Lung (tissue), 11 donors: ENCODE measurements at regions not wholly inside any gene's neighbourhood (a gene's known extent, or its start where the extent isn't known, plus 50 kb on each side); places are given as distances from the start of the nearest gene placed in this dataset.

ENCODE experiments used
- ATAC-seq: fragments of 200-7000 bp; cut with Tn5 transposase; one replicate; pipeline ENCODE4 v1.9.1; 2020; ENCODE audit warnings: moderate number of reproducible peaks; ENCODE audit not compliant: insufficient read depth, low FRiP score
- DNase-seq, 3 donors: peaks; one replicate each; pipeline ENCODE4 v3.0.0-alpha.2; 2013 to 2017
- H3K27ac ChIP-seq, 2 donors: one replicate each; pipeline ENCODE4 v1.5.1; 2013; ENCODE audit warnings: mild to moderate bottlenecking in 2 of 2, moderate library complexity in 2 of 2, control low read depth in 1 of 2, inconsistent platforms in 1 of 2, low read depth in 1 of 2, low read length in 1 of 2
- H3K27me3 ChIP-seq, 3 donors: one replicate each; pipeline ENCODE4 v1.5.1; 2013; ENCODE audit warnings: low read length in 2 of 3; ENCODE audit not compliant: control insufficient read depth in 3 of 3, insufficient read depth in 3 of 3
- H3K36me3 ChIP-seq, 4 donors: one replicate each; pipeline ENCODE4 v1.5.1; 2013; ENCODE audit warnings: low read length in 4 of 4, mild to moderate bottlenecking in 1 of 4, moderate library complexity in 1 of 4; ENCODE audit not compliant: control insufficient read depth in 4 of 4, insufficient read depth in 4 of 4
- H3K4me1 ChIP-seq, 5 donors: one replicate each; pipeline ENCODE4 v1.5.1; 2013; ENCODE audit warnings: low read length in 5 of 5, mild to moderate bottlenecking in 2 of 5, moderate library complexity in 1 of 5; ENCODE audit not compliant: control insufficient read depth in 5 of 5, insufficient read depth in 5 of 5
- H3K4me3 ChIP-seq: one replicate; pipeline ENCODE4 v1.5.1; 2013; ENCODE audit warnings: mild to moderate bottlenecking, control low read depth, moderate library complexity
- H3K9ac ChIP-seq, 2 donors: one replicate each; pipeline ENCODE4 v1.5.1; 2013; ENCODE audit warnings: low read length in 2 of 2, control low read depth in 1 of 2; ENCODE audit not compliant: insufficient read depth in 1 of 2
- H3K9me3 ChIP-seq, 4 donors: one replicate each; pipeline ENCODE4 v1.5.1; 2013; ENCODE audit warnings: low read length in 3 of 4, mild to moderate bottlenecking in 1 of 4, moderate library complexity in 1 of 4; ENCODE audit not compliant: control insufficient read depth in 4 of 4, insufficient read depth in 3 of 4
- CTCF ChIP-seq: IDR thresholded peaks from 2 replicates; pipeline ENCODE4 v1.5.1; 2012; ENCODE audit warnings: mild to moderate bottlenecking; ENCODE audit errors: control extremely low read depth, extremely low read depth
- WGBS, 2 donors: extraction: QIAGEN DNeasy Blood & Tissue Kit; methylation state at CpG; one replicate each; pipeline ENCODE4 v1.1.7; 2013; 5-methylcytosine and 5-hydroxymethylcytosine counted together
- donor health status: control.
- donor health status: control.
- donor health status: Bipolar disorder and iron deficiency.
- donor health status: healthy.
- donor health status: DM: yes; HTN: yes; CAD: no.

- Histone ChIP-seq H3K27me3 (no peaks in the 10 kb centered on the region), H3K4me1 (peaks cover 0 to 23% (median 0%) of the 10 kb centered on the region in 5 donors), H3K4me3 (no peak overlapping the region), H3K36me3 (no peaks in the 10 kb centered on the region), H3K27ac (no peak overlapping the region), H3K9me3 (peaks cover 0 to 3% (median 0%) of the 10 kb centered on the region in 4 donors), H3K9ac (no peak overlapping the region)
- ATAC-seq, result no peak
- WGBS, 2 donors, result 83 to 89% methylated on average over 1 of the region's 1 CpG
- no peak for DNase-seq
- no peak for TF ChIP-seq CTCF
These were observed 253.3 kb downstream of the DMAC1 start for GRCh38 chr9:7546261-7546660.

- no peaks in the 10 kb centered on the region for H3K36me3 ChIP-seq
- no peak overlapping the region for H3K9ac ChIP-seq
- no peak overlapping the region for H3K27ac ChIP-seq
- TF ChIP-seq CTCF, result no peak
- DNase-seq, result no peak
- ATAC-seq, result no peak
- H3K9me3 ChIP-seq, result peaks cover 0 to 3% (median 0%) of the 10 kb centered on the region in 4 donors
- no peak overlapping the region for H3K4me3 ChIP-seq
- H3K27me3 ChIP-seq, result no peaks in the 10 kb centered on the region
- WGBS, 2 donors, result 88 to 91% methylated on average over 5 of the region's 5 CpGs
- peaks cover 0 to 23% (median 0%) of the 10 kb centered on the region in 5 donors for H3K4me1 ChIP-seq
These were observed 254.0 kb downstream of the DMAC1 start for GRCh38 chr9:7545371-7546165.

- Histone ChIP-seq H3K27me3 (no peaks in the 10 kb centered on the region), H3K9ac (no peak overlapping the region), H3K9me3 (peaks cover 0 to 3% (median 0%) of the 10 kb centered on the region in 4 donors), H3K4me1 (peaks cover 0 to 8% (median 0%) of the 10 kb centered on the region in 5 donors), H3K4me3 (no peak overlapping the region), H3K36me3 (no peaks in the 10 kb centered on the region), H3K27ac (no peak overlapping the region)
- DNase-seq (no peak), ATAC-seq (no peak)
- TF ChIP-seq CTCF, result no peak
- WGBS, 2 donors, result 81 to 91% methylated on average over 4 of the region's 4 CpGs
These were observed 256.9 kb downstream of the DMAC1 start for GRCh38 chr9:7542693-7543092.
